OCI-LY7 (cell line): ENCODE measurements at regions not wholly inside any gene's neighbourhood (a gene's known extent, or its start where the extent isn't known, plus 50 kb on each side); places are given as distances from the start of the nearest gene placed in this dataset.
"Not testable (repeated sequence)": the region's sequence is repeated elsewhere in the genome, so short reads cannot be mapped to it uniquely, and the experiment has no call there.

Source experiments
- CTCF ChIP-seq: fragments of 200-600 bp; sonication (generic); conservative IDR thresholded peaks from 2 replicates; pipeline ENCODE4 v1.5.1; 2014; ENCODE audit warnings: mild to moderate bottlenecking, antibody characterized with exemption, low read length, moderate library complexity, mixed read lengths
- EZH2phosphoT487 ChIP-seq: fragments of 200-600 bp; sonication (generic); IDR thresholded peaks from 2 replicates; pipeline ENCODE4 v1.6.1; 2018; ENCODE audit warnings: low read depth, borderline replicate concordance, mild to moderate bottlenecking, mixed run types, antibody characterized with exemption, low read length, moderate library complexity, mixed read lengths

DNA sequence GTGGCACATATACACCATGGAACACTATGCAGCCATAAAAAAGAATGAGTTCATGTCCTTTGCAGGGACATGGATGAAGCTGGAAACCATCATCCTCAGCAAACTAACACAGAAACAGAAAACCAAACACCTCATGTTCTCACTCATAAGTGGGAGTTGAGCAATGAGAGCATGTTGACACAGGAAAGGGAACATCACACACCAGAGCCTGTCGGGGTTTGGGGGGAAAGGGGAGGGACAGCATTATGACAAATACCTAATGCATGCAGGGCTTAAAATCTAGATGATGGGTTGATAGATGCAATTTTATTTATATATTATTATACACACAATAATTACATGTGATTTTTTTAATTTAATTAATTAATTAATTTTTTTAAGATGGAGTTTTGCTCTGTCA, 72.8 kb upstream of the WARS2 start:
- not testable (repeated sequence) for TF ChIP-seq CTCF, EZH2phosphoT487
